CD4-positive, alpha-beta T cell (primary cell): ENCODE measurements at regions not wholly inside any gene's neighbourhood (a gene's known extent, or its start where the extent isn't known, plus 50 kb on each side); places are given as distances from the start of the nearest gene placed in this dataset.

Source experiments
- ATAC-seq: fragments of 200-7000 bp; cut with Tn5 transposase; one replicate; pipeline ENCODE4 v1.10.0; 2022; ENCODE audit warnings: mild to moderate bottlenecking; ENCODE audit not compliant: poor library complexity
- CTCF ChIA-PET: fragments of 350-600 bp; sonication (Branson Sonifier 250); formaldehyde crosslinking; loops from one replicate; lab custom pipeline; 2021; ENCODE audit warnings: antibody characterized with exemption, inconsistent platforms; lab: Charles Lee
- POLR2A ChIA-PET: fragments of 350-600 bp; sonication (Branson Sonifier 250); formaldehyde crosslinking; loops from one replicate; lab custom pipeline; 2021; ENCODE audit warnings: antibody characterized with exemption, inconsistent platforms; lab: Charles Lee
- DNase-seq, 14 experiments: peaks; one replicate each; pipeline ENCODE4 v3.0.0-alpha.2; 2013 to 2020; ENCODE audit warnings: mixed read lengths in 2 of 14
- H3K27ac ChIP-seq, 2 donors: one replicate each; pipeline versions ENCODE4 v1.5.1 to v1.7.0; 2013; ENCODE audit warnings: low read length in 2 of 2, low read depth in 1 of 2, mild to moderate bottlenecking in 1 of 2
- H3K27me3 ChIP-seq, 2 experiments: 1 replicate in 1 of 2; 2 replicates in 1 of 2; pipeline versions ENCODE4 v1.6.1 to v1.7.0; 2013; ENCODE audit warnings: low read length in 2 of 2, control low read depth in 1 of 2, mild to moderate bottlenecking in 1 of 2, moderate library complexity in 1 of 2; ENCODE audit not compliant: insufficient read depth in 2 of 2, control insufficient read depth in 1 of 2
- H3K36me3 ChIP-seq: one replicate; pipeline ENCODE4 v1.6.1; 2013; ENCODE audit warnings: low read length, control low read depth; ENCODE audit not compliant: insufficient read depth
- H3K4me1 ChIP-seq: one replicate; pipeline ENCODE4 v1.6.1; 2013; ENCODE audit warnings: low read length, control low read depth; ENCODE audit not compliant: insufficient read depth
- H3K4me3 ChIP-seq: one replicate; pipeline ENCODE4 v1.5.1; 2013; ENCODE audit warnings: mild to moderate bottlenecking, low read length, moderate library complexity
- H3K9me3 ChIP-seq, 2 experiments: 1 replicate in 1 of 2; 2 replicates in 1 of 2; pipeline versions ENCODE4 v1.6.1 to v1.7.0; 2013; ENCODE audit warnings: low read length in 2 of 2, mild to moderate bottlenecking in 2 of 2, control low read depth in 1 of 2, moderate library complexity in 1 of 2; ENCODE audit not compliant: control insufficient read depth in 1 of 2, insufficient read depth in 1 of 2
- H3K27ac Mint-ChIP-seq: one replicate; pipeline ENCODE4 v1.8.0; 2020; ENCODE audit warnings: mixed read lengths
- H3K27me3 Mint-ChIP-seq: one replicate; pipeline ENCODE4 v1.8.0; 2021; ENCODE audit warnings: mixed read lengths
- H3K36me3 Mint-ChIP-seq: one replicate; pipeline ENCODE4 v1.8.0; 2021; ENCODE audit warnings: low read depth, mixed read lengths
- H3K4me1 Mint-ChIP-seq: one replicate; pipeline ENCODE4 v1.8.0; 2021; ENCODE audit warnings: low read depth, mixed read lengths
- H3K4me3 Mint-ChIP-seq: one replicate; pipeline ENCODE4 v1.8.0; 2020; ENCODE audit warnings: mild to moderate bottlenecking, mixed read lengths
- H3K9me3 Mint-ChIP-seq: one replicate; pipeline ENCODE4 v1.8.0; 2020; ENCODE audit warnings: mixed read lengths
- CTCF ChIP-seq: fragments of 200-600 bp; IDR thresholded peaks from one replicate; pipeline ENCODE4 v1.8.0; 2022; ENCODE audit warnings: antibody characterized with exemption, mild to moderate bottlenecking
- intact Hi-C, 2 experiments: fragments of 100-400 bp; cut with DNase I in 1 of 2; cut with micrococcal nuclease in 1 of 2; formaldehyde crosslinking; loops; one replicate each; pipeline versions ENCODE4 v1.15.1 to v1.9.0; 2023 to 2025; cut with DNase I, micrococcal nuclease

GRCh38 chr5:74480201-74480600 lies 160.3 kb downstream of the ENC1 start:
- no peaks in the 10 kb centered on the region for H3K9me3 ChIP-seq
- H3K4me1 ChIP-seq = no peaks in the 10 kb centered on the region
- ATAC-seq (no peak), DNase-seq (no peak)
- no peaks in the 10 kb centered on the region for H3K27me3 ChIP-seq
- no peak overlapping the region for H3K4me3 Mint-ChIP-seq
- peaks cover 6% of the 10 kb centered on the region for H3K27me3 Mint-ChIP-seq
- no peak overlapping the region for H3K4me3 ChIP-seq
- no peaks in the 10 kb centered on the region for H3K4me1 Mint-ChIP-seq
- POLR2A ChIA-PET = interaction anchor here (0.9 kb wide), 1 partner anchor 15 kb away, joined by 3 read pairs; no protein-coding TSS in a partner anchor
- CTCF ChIA-PET = interaction anchor here (1.1 kb wide), 1 partner anchor 11 kb away, joined by 3 read pairs; no protein-coding TSS in a partner anchor
- no peaks in the 10 kb centered on the region for H3K36me3 ChIP-seq
- no peak overlapping the region for H3K27ac Mint-ChIP-seq
- intact Hi-C loops = no loop called here
- H3K36me3 Mint-ChIP-seq = no peaks in the 10 kb centered on the region
- TF ChIP-seq CTCF = no peak
- no peak overlapping the region for H3K27ac ChIP-seq
- H3K9me3 Mint-ChIP-seq = no peaks in the 10 kb centered on the region

- no peak for TF ChIP-seq CTCF
Measured at GRCh38 chr5:74478328-74478727, 162.2 kb downstream of the ENC1 start.

GRCh38 chr5:74477761-74478160 lies 162.8 kb downstream of the ENC1 start:
- DNase-seq = no peak
- no peaks in the 10 kb centered on the region for H3K27me3 ChIP-seq
- no peaks in the 10 kb centered on the region for H3K4me1 Mint-ChIP-seq
- H3K9me3 ChIP-seq = no peaks in the 10 kb centered on the region
- no peaks in the 10 kb centered on the region for H3K4me1 ChIP-seq
- H3K27ac ChIP-seq = no peak overlapping the region
- peaks cover 6% of the 10 kb centered on the region for H3K27me3 Mint-ChIP-seq
- CTCF ChIA-PET = no interaction called here
- POLR2A ChIA-PET = interaction anchor here (0.6 kb wide), 1 partner anchor 24 kb away, joined by 5 read pairs; no protein-coding TSS in a partner anchor
- no peaks in the 10 kb centered on the region for H3K9me3 Mint-ChIP-seq
- intact Hi-C loops = no loop called here
- H3K36me3 Mint-ChIP-seq = no peaks in the 10 kb centered on the region
- no peak for TF ChIP-seq CTCF
- no peaks in the 10 kb centered on the region for H3K36me3 ChIP-seq
- ATAC-seq = no peak
- no peak overlapping the region for H3K27ac Mint-ChIP-seq
- no peak overlapping the region for H3K4me3 ChIP-seq
- H3K4me3 Mint-ChIP-seq = no peak overlapping the region

More at GRCh38 chr5:74478328-74478727, 162.2 kb downstream of the ENC1 start:
- Histone ChIP-seq H3K27ac (no peak overlapping the region), H3K4me1 (no peaks in the 10 kb centered on the region), H3K27me3 (no peaks in the 10 kb centered on the region), H3K4me3 (no peak overlapping the region), H3K36me3 (no peaks in the 10 kb centered on the region), H3K9me3 (no peaks in the 10 kb centered on the region)
- Mint-ChIP-seq H3K9me3 (no peaks in the 10 kb centered on the region), H3K4me1 (no peaks in the 10 kb centered on the region), H3K36me3 (no peaks in the 10 kb centered on the region), H3K27ac (no peak overlapping the region), H3K27me3 (peaks cover 6% of the 10 kb centered on the region), H3K4me3 (no peak overlapping the region)
- CTCF ChIA-PET = no interaction called here
- ATAC-seq = no peak
- POLR2A ChIA-PET = interaction anchor here (0.6 kb wide), 1 partner anchor 24 kb away, joined by 5 read pairs; no protein-coding TSS in a partner anchor
- intact Hi-C loops = no loop called here
- no peak for DNase-seq
